HG02981 (cell line): ENCODE measurements at regions not wholly inside any gene's neighbourhood (a gene's known extent, or its start where the extent isn't known, plus 50 kb on each side); places are given as distances from the start of the nearest gene placed in this dataset.
"Not testable (repeated sequence)": the region's sequence is repeated elsewhere in the genome, so short reads cannot be mapped to it uniquely, and the experiment has no call there.

Source experiments
- ATAC-seq: cut with Tn5 transposase; IDR thresholded peaks from one replicate; pipeline ENCODE4 v1.9.1; 2021; ENCODE audit warnings: mild to moderate bottlenecking, moderate library complexity; ENCODE audit not compliant: unreplicated experiment

DNA sequence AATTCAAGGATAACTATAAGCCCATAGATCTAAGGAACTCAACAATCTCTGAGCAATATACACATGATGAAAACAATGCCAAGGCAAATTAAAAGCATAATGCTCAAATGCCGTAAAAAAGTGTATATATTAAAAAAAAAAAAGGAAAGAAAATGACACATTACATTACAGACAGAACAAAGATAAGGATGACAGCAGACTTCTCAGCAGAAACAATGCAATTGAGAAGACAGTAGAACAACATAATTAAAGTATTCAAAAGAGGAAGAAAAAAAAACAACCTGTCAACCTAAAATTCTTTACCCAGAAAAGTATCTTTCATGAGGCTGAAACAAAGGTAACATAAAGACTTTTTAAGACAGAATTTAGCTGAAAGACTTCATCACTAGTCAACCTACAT, 591.7 kb downstream of the ZNF608 start:
- no peak for ATAC-seq

DNA sequence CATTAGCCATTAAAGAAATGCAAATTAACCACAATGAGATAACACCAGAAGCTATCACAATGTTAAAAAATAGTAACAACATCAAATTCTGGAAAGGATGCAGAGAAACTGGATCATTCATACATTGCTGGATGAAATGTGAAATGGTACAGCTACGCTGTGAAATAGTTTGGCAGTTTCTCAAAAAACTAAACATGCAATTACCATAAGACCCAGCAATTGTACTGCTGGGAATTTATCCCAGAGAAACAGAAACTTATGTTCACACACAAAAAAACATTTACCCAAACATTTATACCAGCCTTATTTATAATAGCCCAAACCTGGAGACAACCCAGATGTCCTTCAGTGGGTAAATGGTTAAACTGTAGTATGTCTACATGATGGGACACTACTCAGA, 592.9 kb downstream of the ZNF608 start:
- no peak for ATAC-seq

DNA sequence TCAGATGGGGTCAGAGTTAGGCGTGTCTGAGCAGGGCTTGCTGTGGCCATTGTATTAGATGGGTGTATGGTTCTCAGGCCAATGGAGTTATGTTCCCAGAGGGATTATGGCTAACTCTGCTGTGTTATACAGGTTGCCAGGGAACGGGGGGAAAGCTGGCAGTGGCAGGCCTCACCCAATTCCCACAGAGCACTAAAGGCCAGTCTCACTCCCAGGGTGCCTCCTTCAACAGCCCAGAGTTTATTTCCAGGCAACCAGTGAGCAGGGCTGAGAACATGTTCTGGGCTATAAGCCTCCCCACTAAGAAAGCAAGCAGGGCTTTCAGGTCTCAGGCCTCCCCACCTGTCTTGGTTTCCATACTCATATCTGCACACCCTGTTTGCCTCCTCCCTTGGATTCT, 597.9 kb downstream of the ZNF608 start:
- no peak for ATAC-seq

DNA sequence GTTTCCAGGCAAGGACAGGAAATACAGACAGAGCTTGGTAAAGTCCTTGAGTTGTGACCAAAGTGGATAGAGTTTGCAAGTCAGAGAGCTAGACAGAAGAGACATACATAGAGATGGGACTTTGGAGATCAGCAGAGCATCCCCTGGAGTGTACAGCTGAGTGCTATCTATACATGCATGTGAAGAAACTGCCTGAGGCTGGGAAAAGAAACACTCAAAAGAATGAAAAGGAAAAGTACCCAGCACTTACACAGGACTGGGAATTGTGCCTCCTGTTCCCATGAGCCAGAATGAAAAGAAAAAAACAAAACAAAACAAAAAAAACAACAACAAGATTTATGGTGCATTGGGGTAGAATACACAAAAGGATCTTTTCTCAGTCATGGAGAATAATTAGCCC, 606.4 kb downstream of the ZNF608 start:
- ATAC-seq, result no peak

DNA sequence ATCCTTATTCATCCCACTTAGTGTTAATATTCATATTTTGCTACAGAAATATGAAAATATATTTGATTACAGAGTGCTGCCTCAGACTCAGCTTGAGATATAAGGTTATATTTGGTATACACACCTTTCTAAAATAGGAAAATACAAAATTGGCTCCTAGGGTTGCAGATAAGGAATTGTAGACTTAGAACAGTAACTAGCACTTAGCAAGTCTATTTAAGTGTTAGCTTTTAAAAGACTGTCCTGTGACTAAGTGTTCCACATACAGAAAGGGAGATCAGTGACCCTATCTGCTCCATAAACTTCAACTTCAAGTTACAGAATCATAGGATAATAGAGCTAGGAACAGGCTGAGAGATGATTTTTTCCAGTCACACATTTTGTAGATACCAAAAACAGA, 607.0 kb downstream of the ZNF608 start:
- ATAC-seq, result no peak

DNA sequence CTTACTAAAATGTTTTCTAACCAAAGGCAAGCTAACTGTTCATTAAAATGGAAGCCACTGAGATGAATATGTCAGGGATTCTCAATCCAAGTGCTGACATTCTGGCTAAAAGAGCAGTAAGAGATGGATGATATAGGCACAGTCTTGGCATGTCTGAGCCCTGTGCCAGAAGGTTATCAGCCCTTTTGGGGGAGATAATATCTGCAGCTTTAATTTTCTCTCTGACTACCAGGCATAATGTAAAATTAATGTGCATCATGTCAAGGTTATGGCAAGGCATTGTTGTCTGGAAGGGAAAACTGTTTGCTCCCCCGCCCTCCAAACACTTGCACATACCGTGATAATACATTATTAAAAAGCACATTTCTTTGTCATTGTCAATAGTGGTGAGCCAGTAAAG, 609.8 kb downstream of the ZNF608 start:
- no peak for ATAC-seq

DNA sequence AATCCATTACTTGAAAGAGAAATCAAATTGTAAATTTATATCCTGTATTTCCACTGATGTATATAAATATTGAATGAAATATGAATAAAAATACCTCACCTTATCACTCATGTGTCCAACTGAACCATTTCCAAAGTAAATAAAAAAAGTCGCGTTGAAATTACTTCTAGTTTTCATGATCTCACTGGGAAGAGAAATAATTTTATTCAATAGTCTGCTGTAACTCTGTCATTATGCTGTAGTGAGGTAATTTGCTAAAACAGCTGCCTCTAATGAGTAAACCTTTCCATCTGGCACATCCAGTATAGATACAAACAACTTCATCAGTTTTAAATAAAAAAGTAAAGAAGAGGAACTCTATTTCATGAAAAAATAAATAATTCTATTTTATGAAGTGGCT, 611.5 kb downstream of the ZNF608 start:
- no peak for ATAC-seq

DNA sequence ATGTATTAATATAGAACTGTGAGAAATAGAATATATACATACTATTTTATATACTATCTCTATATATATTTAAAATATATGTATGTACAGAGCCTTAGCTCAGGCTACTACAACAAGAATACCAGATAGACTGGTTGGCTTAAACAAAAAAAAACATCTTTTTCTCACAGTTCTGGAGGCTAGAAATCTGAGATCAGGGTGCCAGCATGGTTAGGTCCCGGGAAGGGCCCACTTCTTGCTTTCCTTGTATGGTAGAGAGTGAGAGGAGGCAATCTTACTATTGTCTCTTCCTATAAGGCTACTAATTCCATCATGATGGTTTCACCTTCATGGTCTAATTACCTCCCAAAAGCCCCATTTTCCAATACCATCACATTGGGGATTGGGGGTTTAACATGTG, 613.0 kb downstream of the ZNF608 start:
- ATAC-seq, result no peak

DNA sequence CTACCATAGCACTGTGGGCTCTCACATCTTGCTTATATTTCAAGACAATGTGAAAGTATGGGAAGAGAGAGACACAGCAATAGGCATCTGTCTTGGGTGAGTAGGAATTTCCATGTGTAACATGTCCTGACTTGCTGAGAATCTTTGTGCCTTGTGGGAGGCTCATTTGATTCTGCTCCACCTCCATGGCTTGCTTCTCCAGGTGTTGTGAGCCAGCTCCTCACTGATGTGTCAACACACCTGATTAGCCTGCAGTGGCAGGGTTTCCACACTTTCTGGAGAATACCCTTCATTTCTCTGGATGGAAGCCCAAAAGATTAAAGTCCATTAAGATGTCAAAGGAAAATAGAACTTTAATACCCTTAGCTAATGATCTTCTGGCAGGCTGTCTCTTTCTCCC, 613.6 kb downstream of the ZNF608 start:
- ATAC-seq, result no peak

DNA sequence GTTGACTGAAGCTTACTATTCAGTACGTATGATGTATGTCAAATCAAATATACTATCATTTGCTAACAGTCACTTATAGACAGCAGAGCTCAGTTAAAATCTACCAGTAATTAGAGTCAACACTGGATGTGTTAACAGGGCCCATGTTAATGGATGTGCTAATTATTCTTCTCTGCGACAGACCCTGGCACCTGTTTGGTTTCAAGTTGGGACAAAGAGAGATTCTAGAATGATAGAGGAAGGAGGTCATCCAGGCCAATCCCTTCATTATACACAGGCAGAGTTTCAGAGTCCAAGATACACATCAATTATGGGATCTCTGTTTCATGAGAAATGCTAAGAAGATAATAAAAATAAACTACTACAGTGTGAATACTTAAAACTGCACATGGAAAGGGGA, 615.0 kb downstream of the ZNF608 start:
- ATAC-seq, result no peak

DNA sequence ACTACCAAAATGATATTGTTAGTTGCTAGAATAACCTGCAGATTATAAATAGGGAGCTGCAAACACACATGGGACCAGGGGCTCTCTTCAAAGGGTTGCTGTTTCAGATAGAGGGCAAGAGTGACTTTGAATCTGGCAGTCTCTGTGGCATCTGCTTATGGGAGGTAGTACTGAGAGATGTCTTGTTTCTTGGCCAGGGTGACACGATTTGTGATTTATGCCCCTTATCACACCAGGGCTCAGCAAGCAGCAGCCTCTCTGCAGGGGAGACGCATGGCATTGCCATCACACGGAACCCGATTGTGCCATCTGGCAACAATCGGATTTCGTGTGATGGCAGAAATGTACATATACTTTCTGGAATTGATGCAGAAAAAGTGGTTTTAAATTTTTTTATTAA, 615.6 kb downstream of the ZNF608 start:
- no peak for ATAC-seq

DNA sequence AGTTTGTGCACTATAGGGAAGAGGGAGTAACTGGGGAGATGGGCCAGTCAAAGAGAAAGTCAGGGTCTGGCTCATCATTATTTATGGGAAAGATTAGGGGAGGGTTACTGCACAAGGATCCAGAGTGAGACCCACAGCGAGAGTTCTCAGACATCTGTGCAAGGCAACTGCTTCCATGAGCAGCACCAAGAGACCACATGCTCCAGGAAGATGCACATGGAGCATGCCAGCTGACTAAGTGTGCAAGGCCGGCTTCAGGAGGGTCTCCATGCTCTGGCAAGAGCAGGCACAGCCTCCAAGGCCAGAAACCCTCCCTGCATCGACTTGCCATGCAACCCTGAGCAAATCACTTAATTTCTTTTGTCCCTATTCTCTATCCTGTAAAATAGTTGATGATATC, 616.9 kb downstream of the CSNK1G3 start:
- no peak for ATAC-seq

DNA sequence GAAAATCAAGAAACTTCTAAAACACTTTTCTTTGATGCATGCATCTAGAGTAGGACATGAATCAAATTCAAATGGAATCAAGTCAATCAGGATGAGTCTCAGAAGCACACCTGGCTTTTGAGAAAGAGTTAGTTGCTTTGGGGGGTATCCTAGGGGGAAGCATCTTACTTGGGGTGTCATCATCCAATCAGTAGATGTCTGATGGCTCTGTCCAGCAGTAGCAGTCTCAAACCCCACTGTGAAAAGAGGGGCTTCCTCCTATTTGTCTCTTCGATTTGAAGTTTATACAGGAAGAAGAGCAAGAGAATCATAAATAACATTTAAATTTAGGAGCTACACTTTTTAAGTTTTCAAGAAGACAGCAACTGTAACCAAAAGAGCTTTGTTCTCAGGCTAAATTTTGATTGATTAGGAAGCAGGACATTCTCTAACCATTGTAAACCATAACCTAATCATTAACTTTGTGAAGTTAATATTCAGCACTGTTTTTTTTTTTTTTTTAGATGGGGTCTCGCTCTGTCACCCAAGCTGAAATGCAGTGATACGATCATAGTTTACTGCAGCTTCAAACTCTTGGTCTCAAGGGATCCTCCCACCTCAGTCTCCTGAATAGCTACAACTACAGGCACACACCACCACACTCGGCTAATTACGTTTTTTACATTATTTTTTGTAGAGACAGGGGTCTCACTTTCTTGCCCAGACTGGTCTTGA, 614.7 kb downstream of the CSNK1G3 start:
- peak; percentile 71 for ATAC-seq

DNA sequence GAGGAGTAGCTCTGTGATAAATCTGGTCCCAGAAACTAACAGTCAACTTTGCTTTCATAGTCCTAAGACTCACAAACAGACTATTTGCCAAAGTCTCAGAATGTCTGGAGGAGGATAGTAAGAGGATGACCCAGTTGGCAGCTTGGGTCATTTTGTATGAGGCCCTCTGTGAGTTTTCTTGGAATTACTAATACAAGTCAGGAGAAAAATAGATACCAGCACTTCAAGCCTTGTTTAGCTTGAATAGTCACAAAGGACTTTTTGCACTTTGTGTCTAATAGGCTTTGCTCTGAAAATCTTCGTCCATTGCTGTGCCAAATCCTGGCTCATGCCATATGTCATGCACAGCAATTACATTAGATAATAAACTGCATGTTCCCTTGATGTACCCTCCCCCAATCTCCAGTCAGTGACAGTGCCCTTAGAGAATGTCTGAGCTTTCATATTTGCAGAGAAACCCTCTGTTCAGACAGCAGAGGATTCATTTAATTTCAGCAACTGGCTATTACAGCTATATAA, 612.8 kb downstream of the CSNK1G3 start:
- ATAC-seq, result no peak

DNA sequence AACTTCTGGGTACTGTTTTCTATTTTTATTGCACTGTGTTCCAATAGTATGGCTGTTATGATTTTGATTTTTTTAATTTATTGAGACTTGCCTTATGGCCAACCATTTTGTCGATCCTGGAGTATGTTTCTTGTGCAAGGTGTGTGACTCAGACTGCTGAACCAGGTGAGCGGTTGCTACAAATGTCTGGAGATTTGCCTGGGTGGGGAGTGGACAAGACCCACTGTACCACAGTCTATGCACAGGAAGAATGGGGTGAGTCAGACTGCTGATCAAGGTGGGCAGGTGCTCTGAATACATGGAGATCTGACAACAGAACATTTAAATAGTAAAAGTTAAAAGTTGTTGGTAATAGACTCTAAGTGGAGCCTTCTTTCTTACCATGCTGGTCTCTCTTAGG, 609.2 kb downstream of the CSNK1G3 start:
- ATAC-seq, result no peak

DNA sequence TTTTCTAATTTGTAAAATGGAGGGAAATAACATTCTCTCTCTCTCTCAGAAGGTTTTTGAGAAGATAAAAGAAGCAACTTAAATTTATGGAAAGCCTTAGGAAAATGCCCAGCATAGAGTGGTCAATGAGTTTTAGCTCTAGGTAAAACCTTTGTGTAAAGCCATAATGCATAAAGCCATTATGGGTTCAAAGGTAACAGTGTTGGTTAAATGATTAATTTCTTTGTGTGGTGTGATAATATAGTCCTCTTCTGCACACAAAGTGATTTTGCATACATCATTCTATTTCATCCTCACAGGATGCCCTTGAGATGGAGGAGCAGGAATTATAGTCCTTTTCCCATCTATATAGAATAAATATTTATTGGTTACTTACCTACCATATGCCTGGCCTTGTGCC, 602.9 kb downstream of the CSNK1G3 start:
- no peak for ATAC-seq

DNA sequence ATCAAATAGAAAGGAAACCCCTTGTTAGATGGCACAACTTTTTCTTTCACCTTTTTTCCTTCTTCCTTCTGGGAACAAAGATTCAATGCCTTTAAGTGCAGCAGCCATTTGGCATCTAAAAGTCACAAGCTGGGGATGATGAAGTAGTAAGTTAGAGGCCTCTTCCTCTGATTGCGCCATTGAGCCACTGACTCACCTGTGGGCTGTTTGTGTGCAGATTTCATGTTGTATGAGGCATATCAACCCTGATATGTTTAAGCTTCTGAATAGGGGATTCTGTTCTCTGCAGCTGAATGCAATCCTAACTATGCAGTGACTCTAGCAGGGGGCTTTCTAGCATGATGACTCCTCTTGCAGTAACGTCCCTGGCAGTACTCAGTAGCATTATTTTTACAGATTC, 599.9 kb downstream of the CSNK1G3 start:
- no peak for ATAC-seq

DNA sequence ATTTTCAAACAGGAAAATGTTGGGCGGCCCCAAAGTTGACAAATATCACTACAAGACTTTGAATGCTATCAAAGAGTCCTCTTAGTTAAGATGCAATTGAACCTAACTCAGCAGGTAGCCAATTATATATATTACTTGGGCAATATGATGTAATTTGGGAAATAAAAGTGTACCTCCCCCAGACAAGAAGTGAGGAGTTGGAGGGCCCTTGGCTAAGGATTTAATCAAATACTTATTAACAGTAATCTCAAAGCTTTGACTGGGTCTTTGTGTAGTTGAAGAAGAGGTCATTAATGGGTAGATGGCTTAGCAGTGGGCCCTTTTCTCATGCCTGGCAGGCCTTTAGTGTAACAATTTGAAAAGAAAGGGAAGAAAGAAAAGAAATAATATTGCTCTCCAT, 599.0 kb downstream of the CSNK1G3 start:
- no peak for ATAC-seq

DNA sequence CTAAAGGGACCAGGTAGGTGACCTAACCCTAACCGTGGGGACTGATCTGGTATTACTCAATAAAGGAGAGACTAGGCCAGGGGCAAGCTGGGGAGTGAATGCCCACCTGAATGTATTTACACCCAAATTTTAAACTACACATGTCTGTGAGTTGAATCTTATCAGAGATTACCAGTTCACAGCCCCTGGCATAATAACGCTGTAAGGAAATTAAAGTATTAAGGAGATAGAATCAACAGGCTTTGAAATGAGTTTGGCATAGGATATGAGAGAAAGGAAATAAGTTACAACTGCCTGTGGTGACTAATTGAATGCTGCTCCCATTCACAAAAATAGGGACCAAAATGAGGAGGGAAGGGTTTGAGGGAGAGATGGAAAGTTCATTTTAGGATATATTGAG, 593.3 kb downstream of the CSNK1G3 start:
- ATAC-seq, result no peak

DNA sequence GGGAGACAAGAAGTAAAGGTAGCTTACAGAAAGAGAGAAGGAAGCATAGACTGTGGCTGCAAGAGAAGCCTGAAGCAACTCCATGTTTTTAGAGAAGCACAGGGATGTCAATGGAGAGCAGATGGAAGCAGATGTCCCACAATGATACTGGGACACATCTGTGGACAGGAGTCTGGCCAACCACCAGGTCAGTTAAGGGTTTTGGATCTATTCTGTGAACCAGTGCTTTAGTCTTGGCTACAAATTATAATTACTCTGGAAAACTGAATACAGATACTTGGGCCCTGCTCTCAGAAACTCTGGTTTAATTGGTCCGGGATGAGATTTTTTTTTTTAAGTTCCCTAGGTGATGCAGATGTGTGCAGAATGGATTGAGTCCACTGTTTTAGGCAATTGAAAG, 592.8 kb downstream of the CSNK1G3 start:
- no peak for ATAC-seq

DNA sequence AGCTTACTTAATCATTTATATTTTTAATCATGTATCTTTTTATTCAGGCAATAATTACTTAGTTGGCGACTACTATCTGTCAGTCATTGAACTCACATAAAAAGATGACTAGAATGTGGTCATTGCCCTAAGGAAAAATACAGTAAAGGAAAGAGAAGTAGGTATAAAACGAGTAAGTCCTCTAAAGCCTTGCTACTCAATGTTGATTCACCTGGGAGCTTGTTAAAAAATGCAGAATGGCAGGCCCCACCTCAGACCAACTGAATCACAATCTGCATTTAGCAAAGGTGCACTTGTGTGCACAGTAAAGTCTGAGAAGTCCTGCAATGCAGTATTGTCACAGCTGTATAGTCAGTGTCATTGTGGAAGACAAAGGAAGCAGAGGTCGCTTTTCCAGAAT, 592.4 kb downstream of the CSNK1G3 start:
- ATAC-seq, result no peak

DNA sequence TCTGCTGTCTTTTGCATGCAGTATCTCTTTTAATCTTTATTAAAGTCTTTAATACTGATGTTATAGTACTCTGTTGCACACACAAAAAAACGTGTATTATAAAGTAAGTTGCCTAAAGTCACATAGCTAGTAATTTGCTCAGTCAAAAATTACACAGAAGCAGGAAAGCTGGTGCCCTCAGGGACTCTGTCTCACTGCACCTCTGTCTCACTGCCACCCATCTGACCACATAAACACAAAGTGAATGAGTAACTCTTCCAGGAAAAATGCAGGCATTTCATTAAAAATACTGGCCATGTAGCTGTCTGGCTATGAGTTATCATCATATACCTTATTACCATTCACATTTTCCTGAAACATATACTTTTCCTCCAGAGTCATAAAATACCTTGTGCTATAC, 591.7 kb downstream of the CSNK1G3 start:
- no peak for ATAC-seq

DNA sequence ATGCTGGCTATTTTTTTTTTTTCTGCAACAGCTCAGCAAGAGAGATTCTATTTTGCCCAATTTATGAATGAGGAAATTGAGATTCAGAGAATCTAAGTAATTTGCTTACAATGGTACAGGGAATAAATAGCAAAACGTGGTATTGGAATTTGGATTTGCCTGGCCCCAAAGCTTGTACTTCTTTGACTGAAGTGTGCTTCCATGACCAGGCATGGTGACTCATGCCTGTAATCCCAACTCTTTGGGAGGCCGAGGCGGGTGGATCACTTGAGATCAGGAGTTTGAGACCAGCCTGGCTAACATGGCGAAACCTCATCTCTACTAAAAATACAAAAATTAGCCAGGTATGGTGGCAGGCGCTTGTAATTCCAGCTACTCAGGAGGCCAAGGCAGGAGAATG, 591.1 kb downstream of the CSNK1G3 start:
- ATAC-seq, result not testable (repeated sequence)
